ENCODE measurements at regions not wholly inside any gene's neighbourhood (a gene's known extent, or its start where the extent isn't known, plus 50 kb on each side); places are given as distances from the start of the nearest gene placed in this dataset.

- Histone ChIP-seq H3K4me2 (no peak overlapping the region), H3K27me3 (no peaks in the 10 kb centered on the region), H3K9me2 (replicated peaks; ENCODE audit: insufficient read depth) (no peaks in the 10 kb centered on the region), H4K20me1 (ENCODE audit: insufficient read depth, poor library complexity, severe bottlenecking) (no peaks in the 10 kb centered on the region), H3K27ac (no peak overlapping the region), H3K4me3 (no peak overlapping the region), H3K4me1 (ENCODE audit: insufficient read depth) (no peaks in the 10 kb centered on the region), H3K9me3 (ENCODE audit: low read depth) (no peaks in the 10 kb centered on the region), H3K79me2 (no peaks in the 10 kb centered on the region), H3K36me3 (replicated peaks; ENCODE audit: insufficient read depth, low read depth) (no peaks in the 10 kb centered on the region), H2AFZ (no peak overlapping the region)
- WGBS (ENCODE audit: low lambda C conversion rate, missing lambda C conversion rate) = 82% methylated on average over 2 of the region's 2 CpGs
- TF ChIP-seq EZH2phosphoT487 (IDR thresholded peaks at IDR 0.05; ENCODE audit: low read depth, severe bottlenecking, unreplicated experiment) (no peak), CTCF (IDR thresholded peaks at IDR 0.05; ENCODE audit: poor library complexity) (no peak), EZH2 (IDR thresholded peaks at IDR 0.05; ENCODE audit: borderline replicate concordance) (no peak)
- DNase-seq (ENCODE audit: low spot score) = no peak
These were observed 89.7 kb downstream of the TFAP2C start for GRCh38 chr20:56718816-56719215.

- Histone ChIP-seq H3K4me2 (no peak overlapping the region), H3K9me2 (replicated peaks; ENCODE audit: insufficient read depth) (no peaks in the 10 kb centered on the region), H4K20me1 (ENCODE audit: insufficient read depth, poor library complexity, severe bottlenecking) (no peaks in the 10 kb centered on the region), H3K79me2 (no peaks in the 10 kb centered on the region), H3K27ac (no peak overlapping the region), H3K4me3 (no peak overlapping the region), H3K27me3 (no peaks in the 10 kb centered on the region), H2AFZ (no peak overlapping the region), H3K4me1 (ENCODE audit: insufficient read depth) (no peaks in the 10 kb centered on the region), H3K9me3 (ENCODE audit: low read depth) (no peaks in the 10 kb centered on the region), H3K36me3 (replicated peaks; ENCODE audit: insufficient read depth, low read depth) (no peaks in the 10 kb centered on the region)
- DNase-seq (ENCODE audit: low spot score) = no peak
- WGBS (ENCODE audit: low lambda C conversion rate, missing lambda C conversion rate) = 95% methylated on average over 7 of the region's 7 CpGs
- TF ChIP-seq EZH2phosphoT487 (IDR thresholded peaks at IDR 0.05; ENCODE audit: low read depth, severe bottlenecking, unreplicated experiment) (no peak), EZH2 (IDR thresholded peaks at IDR 0.05; ENCODE audit: borderline replicate concordance) (no peak), CTCF (IDR thresholded peaks at IDR 0.05; ENCODE audit: poor library complexity) (no peak)
These were observed 91.6 kb downstream of the TFAP2C start for GRCh38 chr20:56720620-56721213.

- Histone ChIP-seq H3K79me2 (no peaks in the 10 kb centered on the region), H3K9me2 (replicated peaks; ENCODE audit: insufficient read depth) (no peaks in the 10 kb centered on the region), H3K9me3 (ENCODE audit: low read depth) (no peaks in the 10 kb centered on the region), H2AFZ (no peak overlapping the region), H3K4me1 (ENCODE audit: insufficient read depth) (no peaks in the 10 kb centered on the region), H3K27ac (no peak overlapping the region), H4K20me1 (ENCODE audit: insufficient read depth, poor library complexity, severe bottlenecking) (no peaks in the 10 kb centered on the region), H3K27me3 (no peaks in the 10 kb centered on the region), H3K4me2 (no peak overlapping the region), H3K36me3 (replicated peaks; ENCODE audit: insufficient read depth, low read depth) (no peaks in the 10 kb centered on the region), H3K4me3 (no peak overlapping the region)
- 84% methylated on average over 10 of the region's 10 CpGs for WGBS (ENCODE audit: low lambda C conversion rate, missing lambda C conversion rate)
- no peak for DNase-seq (ENCODE audit: low spot score)
- TF ChIP-seq EZH2 (IDR thresholded peaks at IDR 0.05; ENCODE audit: borderline replicate concordance) (no peak), CTCF (IDR thresholded peaks at IDR 0.05; ENCODE audit: poor library complexity) (no peak), EZH2phosphoT487 (IDR thresholded peaks at IDR 0.05; ENCODE audit: low read depth, severe bottlenecking, unreplicated experiment) (no peak)
These were observed 92.9 kb downstream of the TFAP2C start for GRCh38 chr20:56722042-56722441.
